8988T (cell line): ENCODE measurements at regions not wholly inside any gene's neighbourhood (a gene's known extent, or its start where the extent isn't known, plus 50 kb on each side); places are given as distances from the start of the nearest gene placed in this dataset.

Experiments
- DNase-seq: peaks from one replicate; pipeline ENCODE4 v3.0.0; 2011

GRCh38 chrX:109934434-109934833 is 68.5 kb upstream of the TMEM164 start:
- DNase-seq = no peak

- no peak for DNase-seq
These were observed 68.0 kb upstream of the TMEM164 start for GRCh38 chrX:109934935-109935334.

GRCh38 chrX:109936114-109936513 is 66.8 kb upstream of the TMEM164 start:
- no peak for DNase-seq

- no peak for DNase-seq
These were observed 66.3 kb upstream of the TMEM164 start for GRCh38 chrX:109936598-109936997.

- DNase-seq = no peak
These were observed 63.4 kb upstream of the TMEM164 start for GRCh38 chrX:109939498-109939897.

- DNase-seq = no peak
These were observed 62.5 kb upstream of the TMEM164 start for GRCh38 chrX:109940411-109940810.

GRCh38 chrX:109943092-109943739 is 59.7 kb upstream of the TMEM164 start:
- no peak for DNase-seq

- DNase-seq = no peak
These were observed 59.2 kb upstream of the TMEM164 start for GRCh38 chrX:109943740-109944092.

- no peak for DNase-seq
These were observed 50.9 kb upstream of the TMEM164 start for GRCh38 chrX:109952050-109952449.

GRCh38 chrX:109952985-109953905 is 49.7 kb upstream of the TMEM164 start:
- no peak for DNase-seq
